CD4-positive, alpha-beta T cell treated with Interleukin-1 beta for 1 hour (primary cell): ENCODE measurements at regions not wholly inside any gene's neighbourhood (a gene's known extent, or its start where the extent isn't known, plus 50 kb on each side); places are given as distances from the start of the nearest gene placed in this dataset.
A peak's percentile ranks its signal among the peaks of the same experiment; 100 is the strongest.
"Not testable (repeated sequence)": the region's sequence is repeated elsewhere in the genome, so short reads cannot be mapped to it uniquely, and the experiment has no call there.

Experiments
- DNase-seq, 2 donors: peaks; one replicate each; pipeline ENCODE4 v3.0.0-alpha.2; 2020 to 2022

GRCh38 chr5:119694284-119694683, 64.9 kb downstream of the FAM170A start:
- no peak for DNase-seq

- DNase-seq: no peak
Measured at GRCh38 chr5:119706049-119706448, 76.7 kb downstream of the FAM170A start.

- DNase-seq: no peak
Measured at GRCh38 chr5:119708076-119708790, 78.9 kb downstream of the FAM170A start.

- no peak for DNase-seq
Measured at GRCh38 chr5:119721775-119722174, 92.4 kb downstream of the FAM170A start.

- DNase-seq: not testable (repeated sequence)
Measured at GRCh38 chr5:119725291-119725690, 95.9 kb downstream of the FAM170A start.

- DNase-seq: no peak
Measured at GRCh38 chr5:119726544-119726943, 97.2 kb downstream of the FAM170A start.

- DNase-seq: no peak
Measured at GRCh38 chr5:119740225-119740624, 110.9 kb downstream of the FAM170A start.

- DNase-seq: no peak
Measured at GRCh38 chr5:119741691-119742090, 112.3 kb downstream of the FAM170A start.

- DNase-seq: no peak
Measured at GRCh38 chr5:119742311-119742710, 113.0 kb downstream of the FAM170A start.

GRCh38 chr5:119743927-119744326, 114.6 kb downstream of the FAM170A start:
- peak in 1 of 2 donors; percentile 32 for DNase-seq

GRCh38 chr5:119745976-119746375, 116.6 kb downstream of the FAM170A start:
- no peak for DNase-seq

GRCh38 chr5:119746984-119747383, 117.6 kb downstream of the FAM170A start:
- no peak for DNase-seq

- DNase-seq: no peak
Measured at GRCh38 chr5:119750887-119751733, 121.8 kb downstream of the FAM170A start.

- DNase-seq: no peak
Measured at GRCh38 chr5:119751734-119752094, 122.4 kb downstream of the FAM170A start.

- no peak for DNase-seq
Measured at GRCh38 chr5:119752921-119753886, 123.8 kb downstream of the FAM170A start.

GRCh38 chr5:119754825-119755224, 125.5 kb downstream of the FAM170A start:
- DNase-seq: not testable (repeated sequence)

GRCh38 chr5:119757276-119757675, 127.9 kb downstream of the FAM170A start:
- DNase-seq: no peak

- not testable (repeated sequence) for DNase-seq
Measured at GRCh38 chr5:119769695-119770693, 140.6 kb downstream of the FAM170A start.

- DNase-seq: not testable (repeated sequence)
Measured at GRCh38 chr5:119780145-119780544, 150.8 kb downstream of the FAM170A start.

GRCh38 chr5:119785057-119785456, 155.7 kb downstream of the FAM170A start:
- DNase-seq: no peak

GRCh38 chr5:119789406-119790117, 160.2 kb downstream of the FAM170A start:
- DNase-seq: no peak
